Endothelial cell (in vitro differentiated cells): ENCODE measurements at regions not wholly inside any gene's neighbourhood (a gene's known extent, or its start where the extent isn't known, plus 50 kb on each side); places are given as distances from the start of the nearest gene placed in this dataset.

ENCODE experiments used
- DNase-seq: peaks from one replicate; pipeline ENCODE4 v3.0.0; 2021; ENCODE audit warnings: low spot score
- H3K27ac Mint-ChIP-seq: one replicate; pipeline ENCODE4 v1.8.0; 2021; ENCODE audit warnings: mixed read lengths, inconsistent platforms; ENCODE audit not compliant: unreplicated experiment
- H3K27me3 Mint-ChIP-seq: one replicate; pipeline ENCODE4 v1.8.0; 2021; ENCODE audit warnings: mild to moderate bottlenecking, moderate library complexity, mixed read lengths, inconsistent platforms; ENCODE audit not compliant: unreplicated experiment
- H3K36me3 Mint-ChIP-seq: one replicate; pipeline ENCODE4 v1.8.0; 2021; ENCODE audit warnings: mild to moderate bottlenecking, low read depth, mixed read lengths, inconsistent platforms; ENCODE audit not compliant: unreplicated experiment
- H3K4me1 Mint-ChIP-seq: one replicate; pipeline ENCODE4 v1.8.0; 2021; ENCODE audit warnings: mild to moderate bottlenecking, mixed read lengths, inconsistent platforms; ENCODE audit not compliant: unreplicated experiment
- H3K4me3 Mint-ChIP-seq: one replicate; pipeline ENCODE4 v1.8.0; 2021; ENCODE audit warnings: mild to moderate bottlenecking, mixed read lengths, inconsistent platforms; ENCODE audit not compliant: unreplicated experiment
- H3K9me3 Mint-ChIP-seq: one replicate; pipeline ENCODE4 v1.8.0; 2021; ENCODE audit warnings: mixed read lengths, inconsistent platforms; ENCODE audit not compliant: unreplicated experiment
- CTCF ChIP-seq: fragments of 200-600 bp; sonication (generic); IDR thresholded peaks from one replicate; pipeline ENCODE4 v1.5.0; 2021; ENCODE audit warnings: antibody characterized with exemption; ENCODE audit not compliant: unreplicated experiment

GRCh38 chr2:211225784-211226183, 669.4 kb downstream of the CPS1 start:
- H3K27me3 Mint-ChIP-seq: peaks cover 3% of the 10 kb centered on the region

GRCh38 chr2:211228559-211228958, 672.2 kb downstream of the CPS1 start:
- DNase-seq: no peak
- no peaks in the 10 kb centered on the region for H3K9me3 Mint-ChIP-seq
- peaks cover 2% of the 10 kb centered on the region for H3K27me3 Mint-ChIP-seq
- H3K4me3 Mint-ChIP-seq: no peak overlapping the region
- no peaks in the 10 kb centered on the region for H3K4me1 Mint-ChIP-seq
- no peak for TF ChIP-seq CTCF
- peaks cover 6% of the 10 kb centered on the region for H3K36me3 Mint-ChIP-seq
- H3K27ac Mint-ChIP-seq: no peak overlapping the region

More at GRCh38 chr2:211225784-211226183, 669.4 kb downstream of the CPS1 start:
- no peak for TF ChIP-seq CTCF
- no peak for DNase-seq
- no peaks in the 10 kb centered on the region for H3K4me1 Mint-ChIP-seq
- H3K36me3 Mint-ChIP-seq: peaks cover 6% of the 10 kb centered on the region
- H3K27ac Mint-ChIP-seq: no peak overlapping the region
- no peak overlapping the region for H3K4me3 Mint-ChIP-seq
- no peaks in the 10 kb centered on the region for H3K9me3 Mint-ChIP-seq

GRCh38 chr2:211237586-211238275, 681.3 kb downstream of the CPS1 start:
- Mint-ChIP-seq H3K27ac (peak overlapping the region; percentile 83), H3K4me3 (no peak overlapping the region), H3K27me3 (no peaks in the 10 kb centered on the region), H3K9me3 (no peaks in the 10 kb centered on the region), H3K36me3 (peaks cover 8% of the 10 kb centered on the region), H3K4me1 (peaks cover 27% of the 10 kb centered on the region)
- no peak for TF ChIP-seq CTCF
- no peak for DNase-seq

GRCh38 chr2:211241891-211242290, 685.5 kb downstream of the CPS1 start:
- no peaks in the 10 kb centered on the region for H3K36me3 Mint-ChIP-seq

More at GRCh38 chr2:211241891-211242290, 685.5 kb downstream of the CPS1 start:
- Mint-ChIP-seq H3K9me3 (no peaks in the 10 kb centered on the region), H3K27ac (no peak overlapping the region), H3K4me1 (peaks cover 20% of the 10 kb centered on the region), H3K27me3 (no peaks in the 10 kb centered on the region), H3K4me3 (no peak overlapping the region)
- no peak for DNase-seq
- no peak for TF ChIP-seq CTCF
